GM19240 (cell line): ENCODE measurements at regions not wholly inside any gene's neighbourhood (a gene's known extent, or its start where the extent isn't known, plus 50 kb on each side); places are given as distances from the start of the nearest gene placed in this dataset.
"Not testable (repeated sequence)": the region's sequence is repeated elsewhere in the genome, so short reads cannot be mapped to it uniquely, and the experiment has no call there.

Experiments used
- DNase-seq: peaks from one replicate; pipeline ENCODE4 v3.0.0; 2011; ENCODE audit warnings: low spot score; ENCODE audit not compliant: insufficient read length

DNA sequence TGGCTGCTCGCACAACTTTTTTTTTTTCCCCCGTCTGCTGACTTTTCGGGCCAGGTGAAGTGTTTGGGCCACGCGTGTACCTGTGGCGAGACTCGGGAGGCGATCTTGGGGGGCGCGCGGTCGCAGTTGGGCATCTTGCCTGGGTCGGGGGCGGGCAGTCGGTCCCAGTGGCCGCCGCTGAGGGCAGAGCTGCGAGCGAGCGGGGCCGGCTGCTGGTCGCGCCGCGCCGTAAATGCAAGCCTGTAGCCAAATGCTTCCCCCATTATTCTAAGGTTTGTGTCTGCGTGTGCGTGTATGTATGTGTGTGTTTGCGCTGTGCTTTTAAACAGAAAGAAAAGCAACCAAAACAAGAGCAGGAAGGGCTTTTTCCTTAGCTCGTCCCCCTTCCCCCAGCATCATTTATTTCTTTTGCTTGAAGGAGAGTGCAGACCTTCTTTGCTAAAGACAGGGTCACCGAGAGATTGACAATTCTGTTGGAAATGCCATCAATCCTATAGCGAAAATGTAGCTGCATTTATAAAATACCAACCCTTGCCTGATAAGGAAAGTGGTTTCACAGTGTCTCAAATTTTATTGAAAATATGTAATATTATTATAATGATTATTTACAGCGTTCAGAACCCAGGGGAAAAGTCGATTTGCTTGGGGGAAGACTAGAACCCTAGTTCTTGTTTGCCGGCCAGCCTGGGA lies 143.2 kb upstream of the ZNF536 start:
- DNase-seq = no peak

DNA sequence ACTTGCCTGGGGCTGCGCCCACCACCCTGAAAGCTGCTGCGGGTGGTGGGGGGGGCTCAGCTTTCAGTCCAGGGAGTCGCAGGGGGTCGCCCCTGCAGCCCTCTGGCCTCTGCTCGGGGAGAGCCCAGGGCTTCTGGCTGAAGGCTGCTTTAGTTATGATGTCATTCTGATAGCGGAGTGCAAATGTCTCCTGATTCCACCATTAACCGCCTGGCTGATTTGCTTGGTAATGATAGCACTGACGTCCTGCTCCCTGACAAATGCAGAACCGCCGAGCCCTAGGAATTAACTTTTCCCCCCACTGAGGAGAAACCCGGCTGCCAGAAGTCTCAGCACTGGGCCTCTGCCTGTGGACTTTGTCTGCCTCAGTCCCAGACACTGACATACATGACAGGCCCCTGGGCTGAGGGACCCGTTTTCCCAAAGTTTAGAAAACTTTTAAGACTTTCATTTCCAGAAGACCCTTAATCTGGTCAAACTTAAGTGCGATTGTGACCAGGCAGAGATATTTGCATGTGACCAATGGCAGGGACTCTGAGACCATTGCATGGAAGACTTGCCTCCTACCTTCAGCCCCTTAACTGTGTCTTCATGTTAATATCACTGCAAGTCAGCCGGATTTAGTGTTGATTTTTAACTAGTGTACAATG lies 142.5 kb upstream of the ZNF536 start:
- no peak for DNase-seq

DNA sequence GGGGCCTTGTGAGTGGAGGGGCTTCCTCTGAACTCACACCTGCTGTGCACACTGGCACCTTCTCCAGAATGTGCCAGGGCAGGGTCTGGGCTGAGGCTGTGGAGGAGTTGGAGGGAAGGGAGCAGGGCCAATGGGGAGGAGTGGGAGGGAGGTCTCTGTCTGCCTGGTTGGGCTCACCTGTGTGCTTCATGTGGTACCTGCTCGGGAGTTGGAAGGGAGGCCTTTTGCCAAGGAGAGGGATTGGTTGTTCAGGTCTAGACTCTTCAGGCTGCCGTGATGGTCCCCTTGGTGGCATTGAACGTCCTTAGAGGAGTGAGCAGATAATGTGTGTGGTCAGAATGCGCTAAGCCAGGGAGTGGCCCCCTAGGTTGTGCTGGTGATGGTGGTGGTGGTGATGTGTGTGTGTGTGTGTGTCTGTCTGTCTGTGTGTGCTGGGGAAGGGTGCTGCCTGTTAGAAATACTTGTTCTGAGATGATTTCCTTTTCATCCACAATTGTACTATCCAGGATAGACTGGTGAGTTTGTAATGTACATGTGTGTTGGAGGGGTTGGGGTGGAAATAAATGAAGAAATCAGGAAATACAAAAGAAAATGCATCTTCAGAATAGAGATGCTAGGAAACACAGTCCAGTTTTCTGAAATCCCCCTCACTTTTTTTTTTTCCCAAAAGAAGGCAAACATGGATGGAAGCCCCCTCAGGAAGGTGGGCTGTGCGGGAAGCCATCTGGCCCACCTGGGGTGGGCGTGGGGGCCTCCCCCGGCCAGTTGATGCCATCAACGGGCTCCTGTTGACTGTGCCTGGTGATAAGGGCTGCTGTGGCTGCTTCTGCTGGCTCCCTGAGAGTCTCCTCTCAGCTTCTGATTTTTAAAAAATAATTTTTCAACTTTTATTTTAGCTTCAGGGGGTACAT lies 140.5 kb upstream of the ZNF536 start:
- no peak for DNase-seq

DNA sequence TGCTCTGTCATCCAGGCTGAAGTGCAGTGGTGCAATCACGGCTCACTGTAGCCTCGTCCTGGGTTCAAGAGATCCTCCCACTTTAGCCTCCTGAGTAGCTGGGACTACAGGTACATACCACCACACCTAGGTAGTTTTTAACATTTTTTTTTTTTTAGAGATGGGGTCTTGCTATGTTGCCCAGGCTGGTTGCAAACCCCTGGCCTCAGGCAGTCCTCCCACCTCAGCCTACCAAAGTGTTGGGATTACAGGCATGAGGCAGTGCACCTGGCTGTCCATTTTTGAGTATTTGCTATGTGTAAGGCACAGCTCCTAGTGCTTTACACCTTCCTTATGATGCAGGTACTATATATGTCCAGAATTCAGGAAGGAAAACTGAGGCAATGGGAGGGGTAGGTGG lies 138.8 kb upstream of the ZNF536 start:
- no peak for DNase-seq

DNA sequence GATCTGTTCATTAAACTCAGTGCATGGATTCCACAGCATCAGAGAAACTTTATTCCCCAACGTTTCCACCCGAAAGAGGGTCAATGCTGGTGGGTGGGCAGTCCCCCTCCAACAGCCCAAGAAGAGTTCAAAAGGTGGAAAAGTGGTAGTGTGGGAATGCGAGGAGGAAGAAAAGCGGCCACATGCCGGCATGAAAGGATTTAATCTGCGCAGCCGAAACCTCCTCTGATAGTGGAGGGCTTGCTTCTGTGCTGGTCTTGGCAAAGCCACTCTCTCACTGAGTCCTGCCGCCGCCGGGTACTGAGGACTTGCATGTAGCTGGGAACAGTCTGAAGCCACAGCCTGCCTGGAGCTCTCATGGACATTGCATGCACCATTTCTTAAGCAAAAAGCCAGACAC lies 136.2 kb upstream of the ZNF536 start:
- DNase-seq = no peak

DNA sequence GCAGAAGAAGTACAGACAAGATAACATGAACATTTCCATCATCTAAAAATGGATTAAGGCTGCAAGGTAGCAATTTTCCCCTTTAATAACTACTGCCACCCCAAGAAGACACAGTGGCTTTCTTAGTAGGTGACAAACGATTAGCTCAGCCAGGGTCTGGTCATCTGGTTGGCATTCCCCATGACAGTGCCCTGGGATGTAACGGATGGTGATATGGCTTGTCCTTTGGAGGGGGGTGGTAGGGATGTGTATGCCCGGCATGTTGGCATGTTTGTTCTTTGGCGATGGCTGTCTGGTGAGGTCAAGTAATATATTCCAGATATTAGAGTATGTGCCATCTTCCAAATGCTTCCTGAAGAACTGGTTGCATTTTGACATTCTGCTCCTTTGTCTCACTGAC lies 135.6 kb upstream of the ZNF536 start:
- DNase-seq = no peak

DNA sequence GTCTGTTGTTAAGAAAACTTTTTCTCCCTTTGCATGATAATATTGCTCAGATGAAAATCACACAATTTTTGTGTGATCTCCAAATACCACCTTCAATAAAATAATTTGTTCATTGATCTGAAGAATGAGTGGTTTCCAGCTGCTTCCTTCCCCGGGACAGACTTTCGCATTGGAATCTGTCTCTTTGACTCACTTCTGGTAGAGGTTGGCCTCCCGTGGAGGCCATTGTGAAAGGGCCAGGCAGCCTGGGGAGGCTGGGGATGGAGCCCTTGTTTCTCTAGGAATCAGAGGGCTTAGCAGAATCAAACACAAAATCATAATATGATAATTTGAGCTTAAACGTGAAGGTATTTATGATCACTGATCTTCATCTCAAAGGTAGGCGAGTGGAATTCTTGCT lies 135.0 kb upstream of the ZNF536 start:
- no peak for DNase-seq

DNA sequence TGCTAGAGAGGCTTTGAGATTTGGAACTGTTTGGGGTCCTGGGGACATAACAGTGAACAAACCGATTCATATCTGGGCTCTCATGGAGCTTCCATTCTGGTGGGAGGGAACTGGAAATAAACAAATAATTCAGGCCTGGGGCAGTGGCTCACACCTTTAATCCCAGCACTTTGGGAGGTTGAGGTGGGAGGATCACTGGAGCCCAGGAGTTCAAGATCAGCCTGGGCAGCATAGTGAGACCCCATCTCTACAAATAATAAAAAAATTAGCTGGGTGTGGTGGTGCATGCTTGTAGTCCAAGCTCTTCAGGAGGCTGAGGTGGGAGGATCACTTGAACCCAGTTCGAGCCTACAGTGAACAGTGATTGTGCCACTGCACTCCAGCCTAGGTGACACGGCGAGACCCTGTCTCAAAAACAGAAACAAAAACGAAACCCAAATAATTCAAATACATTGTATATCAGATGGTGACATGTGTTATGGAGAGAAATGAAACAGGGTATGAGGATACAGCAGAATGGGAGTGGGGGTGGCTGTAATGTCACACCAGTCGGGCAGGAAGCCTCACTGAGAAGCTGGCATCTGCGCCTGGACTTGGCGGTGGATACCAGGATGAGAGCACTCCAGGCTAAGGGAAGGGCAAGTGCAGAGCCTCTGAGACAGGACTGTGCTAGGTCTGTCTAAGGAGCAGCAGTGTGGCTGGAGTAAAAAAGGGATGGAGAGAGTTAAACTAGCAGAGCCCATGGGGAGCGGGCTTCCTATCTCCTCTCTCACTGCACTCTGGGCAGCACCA lies 131.1 kb upstream of the ZNF536 start:
- DNase-seq = no peak

DNA sequence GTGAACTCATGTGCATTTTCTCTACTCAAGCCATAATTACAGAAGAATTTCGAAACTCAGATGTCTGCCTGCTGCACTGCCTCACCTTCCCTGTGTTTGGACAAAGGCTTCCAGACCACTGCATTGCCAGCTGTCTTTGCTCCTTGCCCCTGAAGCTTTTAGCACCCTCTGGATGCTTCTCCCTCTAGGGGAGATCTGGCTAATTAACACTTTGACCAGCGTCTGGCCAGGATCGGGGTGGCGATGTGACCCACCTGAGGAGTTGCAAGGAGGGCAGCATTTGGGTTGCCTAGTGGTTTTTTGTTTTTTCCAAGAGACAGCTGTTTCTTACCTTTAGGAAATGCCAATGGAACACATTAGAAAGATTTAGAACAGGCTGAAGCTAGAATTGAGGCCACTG lies 127.7 kb upstream of the ZNF536 start:
- no peak for DNase-seq

DNA sequence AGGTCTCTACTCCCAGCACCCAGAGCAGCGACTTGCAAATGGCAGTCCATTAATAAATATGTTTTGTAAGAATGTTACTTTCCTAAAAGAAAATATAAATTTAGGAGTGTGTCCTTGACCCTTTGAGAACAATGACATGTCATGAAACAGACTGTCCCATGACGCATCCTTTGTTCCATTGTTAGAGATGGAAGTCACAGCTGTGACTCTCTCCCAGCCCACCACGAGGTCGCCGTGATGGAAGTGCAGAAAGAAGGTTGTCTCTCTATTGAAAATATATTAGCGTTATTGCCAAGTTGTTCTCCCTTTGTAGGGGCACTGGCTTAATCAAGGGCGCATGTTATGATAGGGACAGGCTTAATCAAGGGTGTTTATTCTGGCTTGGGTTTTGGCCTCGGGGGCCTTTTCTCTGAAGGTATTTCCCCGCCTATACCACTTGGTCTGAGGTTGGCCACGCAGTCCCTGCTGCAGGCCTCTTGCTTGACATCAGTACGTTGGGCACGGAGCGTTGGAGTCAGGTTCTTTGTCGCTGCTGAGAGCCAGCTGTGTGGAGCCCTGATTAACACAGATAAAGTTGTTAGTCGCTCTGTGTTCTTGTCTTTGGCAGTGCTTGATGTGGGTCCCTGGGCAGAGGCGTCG lies 126.7 kb upstream of the ZNF536 start:
- DNase-seq = no peak

DNA sequence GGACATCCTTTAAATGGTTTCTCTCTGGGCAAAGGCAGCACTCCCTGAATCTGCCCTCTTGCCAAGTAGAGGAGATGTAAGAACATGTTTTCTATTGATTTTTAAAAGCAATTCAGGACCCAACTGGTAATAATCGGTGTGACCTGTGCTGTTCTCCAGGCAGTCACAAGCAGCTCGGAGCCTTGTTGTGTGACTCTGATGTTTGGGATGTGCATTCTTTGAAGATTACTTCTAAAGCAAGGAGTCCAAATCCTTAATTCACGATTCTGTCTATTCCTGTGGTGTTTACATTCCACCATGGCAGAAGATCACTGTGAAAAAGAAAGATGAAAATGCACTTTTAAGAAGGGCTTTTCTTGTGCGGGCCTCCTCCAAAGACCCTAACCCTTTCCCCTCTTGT lies 122.3 kb upstream of the ZNF536 start:
- no peak for DNase-seq

DNA sequence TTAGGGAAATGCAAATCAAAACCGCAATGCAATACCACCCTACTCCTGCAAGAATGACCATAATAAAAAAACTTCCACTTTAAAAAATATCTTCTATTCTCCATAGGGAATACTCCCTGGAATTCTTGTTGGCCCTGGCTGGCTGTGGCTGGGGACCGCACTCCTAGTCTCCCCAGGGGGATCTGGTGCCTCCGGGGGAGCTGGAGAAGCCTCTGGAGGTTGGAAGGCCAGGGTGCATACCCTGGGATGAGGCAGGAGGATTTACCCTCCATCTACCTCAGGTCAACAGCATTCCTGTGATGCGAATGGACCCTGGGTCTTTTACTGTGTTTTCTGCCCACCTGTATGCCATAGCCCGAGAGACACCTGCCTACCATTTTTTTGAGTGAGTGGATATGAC lies 120.0 kb upstream of the ZNF536 start:
- DNase-seq = no peak

DNA sequence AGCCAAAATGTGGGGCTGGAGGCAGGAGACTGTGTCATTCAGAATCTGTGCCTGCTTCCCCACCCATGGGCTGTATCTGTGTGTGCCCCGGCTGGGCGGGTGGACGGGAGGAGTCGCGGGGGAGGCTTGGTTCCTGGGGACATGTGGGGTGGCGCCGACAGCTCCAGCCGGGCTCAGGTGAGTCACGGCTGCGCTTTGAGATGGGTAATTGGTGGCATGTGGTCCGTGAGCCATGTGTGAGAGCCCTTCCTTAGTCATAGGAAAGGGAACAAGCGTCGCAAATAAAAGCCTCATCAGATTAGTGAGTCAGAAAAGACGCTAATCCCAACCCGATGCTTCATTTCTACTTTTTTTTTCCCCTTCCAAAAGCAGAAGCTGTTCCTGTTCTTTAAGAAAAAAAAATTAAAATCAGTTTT lies 118.6 kb upstream of the ZNF536 start:
- DNase-seq = no peak

DNA sequence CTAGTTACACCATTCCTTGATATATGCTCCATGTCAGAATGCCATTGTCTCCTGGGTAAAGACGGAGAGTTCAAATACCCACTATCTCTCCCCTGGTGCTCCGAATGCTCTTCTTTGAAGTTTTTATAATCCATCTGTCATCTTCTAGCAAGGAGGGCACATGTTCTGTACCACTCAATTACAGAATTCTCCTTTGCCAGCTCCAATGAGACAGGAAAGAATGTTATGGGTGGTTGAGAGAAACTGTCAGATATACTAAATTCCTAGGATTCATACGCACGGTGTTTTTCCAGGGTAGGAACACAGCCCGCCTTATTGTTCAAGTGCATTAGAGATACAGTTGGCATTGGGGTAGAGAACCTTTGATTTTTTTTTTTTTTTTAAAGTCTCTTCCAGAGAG lies 118.0 kb upstream of the ZNF536 start:
- no peak for DNase-seq

DNA sequence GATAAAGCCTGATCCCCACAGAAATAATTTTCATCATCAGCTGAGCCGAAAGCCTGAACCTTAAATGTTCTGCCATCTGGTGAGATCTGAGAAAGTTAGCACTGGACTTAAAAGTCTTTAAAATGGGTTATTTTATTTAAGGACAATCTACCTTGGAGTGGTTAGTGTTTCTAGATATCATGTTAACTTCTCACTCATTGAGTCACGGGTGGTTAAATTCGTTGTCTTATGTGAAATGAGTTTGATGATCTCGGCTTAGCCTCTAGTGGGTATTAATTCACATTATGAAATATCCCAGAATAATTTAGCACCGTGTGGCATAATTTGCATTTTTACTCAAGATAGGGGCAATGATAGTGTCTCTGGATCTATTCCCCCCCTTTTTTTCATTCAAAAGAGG lies 117.4 kb upstream of the ZNF536 start:
- no peak for DNase-seq

DNA sequence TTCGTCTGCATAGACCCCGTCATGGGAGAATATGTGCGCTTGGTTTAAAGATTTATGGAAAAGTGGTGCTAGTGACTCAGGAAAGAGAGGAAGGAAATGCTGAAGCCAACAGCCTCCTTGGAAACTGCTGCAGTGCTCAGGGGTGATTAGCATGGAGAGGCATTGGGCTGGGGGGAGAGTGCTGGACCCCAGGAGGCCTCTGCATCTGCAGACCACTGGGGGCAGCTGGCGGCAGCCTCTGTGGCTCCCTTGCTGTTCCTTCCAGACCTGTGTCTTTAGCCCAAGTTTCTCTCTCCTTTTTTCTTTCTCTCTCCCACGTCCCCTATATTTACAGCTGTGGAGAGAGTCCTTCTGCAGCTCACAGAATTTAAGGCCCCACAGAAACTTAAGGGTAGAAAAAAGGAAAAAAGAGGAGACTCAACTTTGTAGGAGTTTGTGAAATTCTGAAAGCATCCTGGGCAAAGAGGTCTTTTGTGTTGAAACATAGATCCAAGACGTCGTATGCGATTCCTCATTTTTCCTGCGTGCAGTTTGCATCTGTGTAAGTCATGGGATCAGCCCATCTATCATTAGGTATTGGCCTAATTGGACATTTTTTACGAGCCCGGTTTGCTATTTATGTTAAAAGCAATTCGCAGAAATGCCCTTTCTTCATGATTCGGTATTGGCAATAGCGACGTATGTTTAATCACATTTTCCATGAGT lies 116.2 kb upstream of the ZNF536 start:
- DNase-seq = no peak

DNA sequence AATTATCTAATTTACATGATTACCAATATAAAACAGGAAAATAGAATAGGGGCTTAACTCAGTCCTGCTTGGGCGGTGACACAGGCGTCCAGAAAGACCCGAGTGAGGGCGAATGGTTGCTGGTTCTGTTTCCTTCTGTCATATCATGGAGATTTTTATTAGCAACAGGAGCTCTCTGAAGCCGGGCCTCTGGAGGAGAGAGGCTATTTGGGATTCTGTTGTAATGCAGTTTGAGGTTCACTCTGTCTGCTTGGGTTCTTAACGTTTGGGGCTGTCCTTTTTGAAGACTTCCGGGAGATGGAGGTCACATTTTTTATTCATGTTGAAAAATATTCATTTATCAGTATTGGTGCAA lies 115.7 kb upstream of the ZNF536 start:
- no peak for DNase-seq

DNA sequence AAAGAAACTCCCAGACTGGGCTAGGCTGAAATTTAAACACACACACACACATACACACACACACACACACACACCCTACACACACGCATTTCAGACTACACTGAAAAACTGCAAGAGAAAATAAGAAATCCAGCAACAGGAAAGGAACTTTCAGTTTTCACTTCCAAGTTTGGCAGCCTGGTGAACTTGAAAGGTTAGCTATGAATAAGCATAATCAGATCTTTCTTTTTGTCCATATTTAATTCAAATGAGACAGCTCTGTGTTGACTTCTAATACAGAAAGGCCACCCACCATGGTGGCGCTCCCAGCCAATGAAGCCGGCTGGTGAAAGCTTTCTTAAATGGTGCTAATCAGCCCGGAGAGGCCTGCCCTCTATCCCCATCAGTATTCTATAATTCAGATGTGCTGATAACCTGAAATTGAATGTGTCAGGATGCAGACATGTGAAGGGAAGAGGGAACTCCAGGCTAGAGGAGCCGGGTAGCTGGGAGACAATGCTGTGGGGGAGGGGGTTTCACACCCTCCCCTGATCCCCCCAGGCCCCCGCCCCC lies 108.3 kb upstream of the ZNF536 start:
- DNase-seq = no peak

DNA sequence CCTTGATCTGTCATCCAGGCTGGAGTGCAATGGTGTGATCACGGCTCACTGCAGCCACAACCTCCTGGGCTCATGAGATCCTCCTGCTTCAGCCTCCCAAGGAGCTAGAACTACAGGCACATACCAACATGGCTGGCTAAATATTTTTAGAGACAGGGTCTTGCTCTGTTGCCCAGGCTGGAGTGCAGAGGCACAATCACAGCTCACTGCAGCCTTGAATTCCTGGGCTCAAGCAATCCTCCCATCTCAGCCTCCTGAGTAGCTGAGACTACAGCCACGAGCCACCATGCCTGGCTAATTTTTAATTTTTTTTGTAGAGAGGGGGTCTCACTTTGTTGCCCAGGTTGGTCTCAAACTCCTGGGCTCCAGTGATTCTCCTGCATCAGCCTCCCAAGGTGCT lies 106.3 kb upstream of the ZNF536 start:
- not testable (repeated sequence) for DNase-seq

DNA sequence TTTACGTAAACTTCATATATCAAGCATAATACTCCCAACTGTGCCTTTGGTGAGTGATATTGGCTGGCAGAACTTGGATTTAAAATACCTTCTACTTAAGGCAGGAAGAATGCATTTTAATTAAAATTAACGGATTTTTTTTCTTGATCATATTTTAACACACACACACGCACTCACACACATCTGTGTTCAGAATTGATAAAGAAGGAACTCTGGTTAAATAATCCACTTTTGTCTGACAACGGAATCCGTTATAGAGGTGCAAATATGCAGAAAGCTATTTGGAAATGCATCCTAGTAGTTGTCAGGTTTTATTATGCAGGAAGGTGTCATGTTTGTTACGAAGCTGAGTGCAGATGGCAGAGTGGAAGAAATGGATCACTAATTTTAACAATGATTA lies 105.5 kb upstream of the ZNF536 start:
- DNase-seq = no peak
